ENCODE measurements at regions not wholly inside any gene's neighbourhood (a gene's known extent, or its start where the extent isn't known, plus 50 kb on each side); places are given as distances from the start of the nearest gene placed in this dataset.
A peak's percentile ranks its signal among the peaks of the same experiment; 100 is the strongest.

- no peak for DNase-seq
Observed at GRCh38 chr3:187823746-187824145, 78.5 kb upstream of the BCL6 start.

- DNase-seq, result no peak
Observed at GRCh38 chr3:187827723-187828122, 82.5 kb upstream of the BCL6 start.

GRCh38 chr3:187828579-187829452 is 83.5 kb upstream of the BCL6 start:
- no peak for DNase-seq

- no peak for DNase-seq
Observed at GRCh38 chr3:187830181-187830580, 84.9 kb upstream of the BCL6 start.

GRCh38 chr3:187831125-187832051 is 86.1 kb upstream of the BCL6 start:
- no peak for DNase-seq

- no peak for DNase-seq
Observed at GRCh38 chr3:187832202-187832601, 86.9 kb upstream of the BCL6 start.

GRCh38 chr3:187833375-187833774 is 88.1 kb upstream of the BCL6 start:
- DNase-seq, result no peak

GRCh38 chr3:187833799-187834578 is 88.7 kb upstream of the BCL6 start:
- DNase-seq, result no peak

GRCh38 chr3:187836823-187837770 is 91.8 kb upstream of the BCL6 start:
- DNase-seq, result peak; percentile 36

GRCh38 chr3:187838016-187838540 is 92.8 kb upstream of the BCL6 start:
- no peak for DNase-seq

GRCh38 chr3:187839422-187839821 is 94.2 kb upstream of the BCL6 start:
- no peak for DNase-seq

- DNase-seq, result no peak
Observed at GRCh38 chr3:187840856-187841255, 95.6 kb upstream of the BCL6 start.

- DNase-seq, result no peak
Observed at GRCh38 chr3:187841560-187841959, 96.3 kb upstream of the BCL6 start.

GRCh38 chr3:187843654-187844053 is 98.4 kb upstream of the BCL6 start:
- DNase-seq, result no peak

- DNase-seq, result no peak
Observed at GRCh38 chr3:187844708-187845107, 99.4 kb upstream of the BCL6 start.

- DNase-seq, result no peak
Observed at GRCh38 chr3:187845826-187846225, 100.6 kb upstream of the BCL6 start.

GRCh38 chr3:187848401-187848800 is 103.1 kb upstream of the BCL6 start:
- no peak for DNase-seq

GRCh38 chr3:187849016-187849654 is 103.9 kb upstream of the BCL6 start:
- no peak for DNase-seq

GRCh38 chr3:187850258-187850921 is 105.1 kb upstream of the BCL6 start:
- no peak for DNase-seq
